HCEC 1CT (cell line): ENCODE measurements at regions not wholly inside any gene's neighbourhood (a gene's known extent, or its start where the extent isn't known, plus 50 kb on each side); places are given as distances from the start of the nearest gene placed in this dataset.

ENCODE experiments used
- DNase-seq: peaks from one replicate; pipeline ENCODE4 v3.0.0-alpha.2; 2017

DNA sequence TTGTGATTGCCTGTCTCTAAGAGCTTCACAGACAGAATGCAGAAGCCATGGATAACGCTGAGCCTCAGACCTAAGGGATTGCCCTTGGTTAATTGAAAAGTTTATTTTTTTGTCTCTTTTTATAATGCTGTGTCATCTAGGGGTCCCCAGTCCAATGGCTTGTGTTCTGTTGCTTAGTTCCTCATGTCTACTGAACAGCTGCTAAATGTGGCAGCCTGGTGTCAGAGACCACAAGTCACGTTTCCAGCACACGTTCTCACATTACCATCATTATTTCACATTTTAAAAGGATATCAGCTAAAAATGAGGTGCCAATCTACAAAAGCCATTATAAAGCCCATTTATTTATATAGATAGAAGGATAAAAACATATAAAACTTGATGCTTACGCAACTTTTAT is 1362.0 kb downstream of the PCDH9 start:
- no peak for DNase-seq

DNA sequence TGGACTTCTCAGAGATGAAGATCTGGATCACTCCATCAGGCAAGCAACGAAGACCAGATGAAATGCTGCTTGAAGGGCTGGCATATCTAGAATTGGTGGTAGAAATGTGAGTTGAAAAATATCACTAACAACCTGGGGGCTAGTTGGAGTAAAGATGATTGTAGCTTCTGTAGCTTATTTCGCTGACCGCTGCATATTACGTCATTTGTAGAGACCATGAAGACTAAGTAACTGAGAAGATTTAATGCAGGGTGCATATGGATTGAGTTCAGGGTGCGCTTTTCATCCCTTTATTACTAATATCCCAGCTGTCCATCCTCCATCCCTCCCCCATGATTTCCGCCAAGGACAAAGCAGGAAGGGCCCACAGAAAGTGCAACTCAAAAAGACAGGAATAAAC is 1364.0 kb downstream of the PCDH9 start:
- no peak for DNase-seq

DNA sequence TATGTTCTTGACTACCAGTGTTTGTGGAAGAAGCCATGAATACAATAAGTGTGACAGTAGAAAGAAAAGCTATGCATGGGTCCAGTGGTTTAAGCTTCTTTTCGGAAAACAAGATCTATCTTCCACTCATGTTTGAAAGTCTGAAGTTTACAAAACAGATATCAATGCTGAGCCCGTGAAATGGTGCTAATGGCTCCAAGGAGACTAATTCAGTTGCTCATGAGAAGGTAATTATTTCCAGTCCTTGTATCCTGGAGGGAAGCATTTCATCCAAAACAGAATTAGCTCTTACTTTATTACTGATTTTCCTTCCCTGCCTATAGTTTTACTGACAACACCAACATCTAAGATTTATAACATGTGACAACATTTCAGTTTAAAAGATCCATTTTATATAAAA is 1364.9 kb downstream of the PCDH9 start:
- DNase-seq = no peak

- no peak for DNase-seq
Measured at GRCh38 chr13:65864039-65864438, 1366.1 kb downstream of the PCDH9 start.

GRCh38 chr13:65860306-65860705 is 1369.8 kb downstream of the PCDH9 start:
- no peak for DNase-seq

DNA sequence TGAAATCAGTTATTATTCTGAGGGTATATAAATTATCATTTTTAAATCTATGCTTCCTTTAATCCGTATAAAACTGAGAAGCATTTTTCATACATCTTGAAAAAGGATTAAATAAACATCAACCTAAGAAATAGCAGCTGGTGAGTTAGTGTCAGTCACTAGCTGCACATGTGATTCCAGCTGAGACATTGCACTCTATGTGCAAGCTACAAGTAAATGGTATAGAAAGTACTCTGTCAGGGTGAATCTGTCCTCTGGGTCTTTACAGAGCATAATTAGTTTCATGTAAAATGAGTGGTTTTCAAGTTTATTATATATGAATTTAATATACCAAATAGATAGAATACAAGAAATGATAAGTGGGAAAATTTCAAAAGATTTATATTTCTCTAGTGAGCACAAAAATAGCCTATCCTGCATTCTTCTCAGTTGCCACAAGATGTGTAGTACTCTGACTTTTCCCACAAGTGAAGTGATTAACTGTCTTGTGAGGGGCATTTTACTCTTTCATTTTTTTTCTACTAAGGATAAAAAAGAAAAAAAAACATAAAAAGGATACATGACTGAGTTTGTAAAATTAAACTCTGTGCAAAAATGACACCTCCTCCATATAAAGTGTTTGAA is 1372.1 kb downstream of the PCDH9 start:
- peak; percentile 7 for DNase-seq

- DNase-seq = peak; percentile 78
Measured at GRCh38 chr13:65856431-65856830, 1373.7 kb downstream of the PCDH9 start.

GRCh38 chr13:65855242-65855805 is 1374.8 kb downstream of the PCDH9 start:
- DNase-seq = peak; percentile 16

GRCh38 chr13:65854431-65854830 is 1375.7 kb downstream of the PCDH9 start:
- no peak for DNase-seq

GRCh38 chr13:65844266-65844841 is 1385.8 kb downstream of the PCDH9 start:
- DNase-seq = no peak

DNA sequence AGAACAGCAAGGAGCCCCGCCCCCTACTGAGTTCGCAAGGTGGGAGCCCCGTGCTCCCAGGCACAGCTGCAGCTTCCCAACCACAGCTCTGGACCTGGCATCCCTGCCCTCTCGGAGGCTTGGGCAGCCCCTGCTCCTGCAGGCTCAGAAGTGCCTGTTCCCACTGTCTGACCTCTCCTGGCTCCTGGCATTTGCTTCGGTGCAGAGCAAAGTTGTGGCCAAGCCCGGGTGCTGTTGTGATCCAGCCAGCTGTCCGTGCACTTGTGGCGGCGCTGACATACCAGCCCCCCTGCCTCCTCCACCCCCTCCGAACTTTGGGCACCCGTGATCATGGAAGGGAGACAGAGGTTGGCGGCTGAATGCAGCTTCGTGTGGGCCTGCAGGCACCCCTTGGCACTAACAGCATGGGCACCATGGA is 1386.8 kb downstream of the PCDH9 start:
- DNase-seq = no peak

- no peak for DNase-seq
Measured at GRCh38 chr13:65841156-65841555, 1389.0 kb downstream of the PCDH9 start.

- no peak for DNase-seq
Measured at GRCh38 chr13:65836066-65836465, 1394.1 kb downstream of the PCDH9 start.

- DNase-seq = no peak
Measured at GRCh38 chr13:65834897-65835296, 1395.2 kb downstream of the PCDH9 start.

DNA sequence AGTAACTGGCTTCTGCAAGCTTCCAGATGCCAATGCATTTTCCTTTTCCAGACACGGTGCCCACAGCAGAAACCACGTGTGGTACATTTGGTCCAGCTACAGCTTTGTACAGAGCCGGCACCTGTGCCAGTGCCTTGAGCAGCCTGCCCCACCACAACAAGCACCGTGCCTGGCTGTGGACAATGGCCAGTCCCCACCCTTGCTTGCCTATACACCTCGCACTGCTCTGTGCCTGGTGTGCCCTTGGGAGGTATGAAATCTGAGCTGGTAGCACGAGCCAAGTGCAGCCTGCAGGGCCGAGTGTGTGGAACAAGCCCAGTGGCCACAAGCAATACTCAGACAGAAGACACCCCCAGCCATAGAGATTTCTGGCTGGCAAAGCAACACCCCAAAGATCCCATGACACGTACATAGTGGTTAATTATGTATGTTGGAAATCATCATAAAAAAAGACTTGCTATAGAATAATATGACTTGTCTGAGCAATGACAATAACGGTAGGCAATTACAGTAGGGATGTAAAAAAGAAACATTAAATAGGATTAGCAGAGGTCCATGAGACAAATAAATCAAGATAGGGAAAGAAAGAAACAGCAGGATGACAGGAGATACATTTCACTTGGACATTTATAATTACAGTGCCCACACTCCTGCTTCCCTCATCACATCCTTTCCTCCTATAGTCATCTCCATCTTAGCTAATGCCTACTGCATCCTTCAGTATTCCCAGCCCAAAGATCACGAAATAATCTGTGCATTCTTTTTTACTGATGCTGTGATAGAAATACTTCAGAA is 1399.5 kb downstream of the PCDH9 start:
- DNase-seq = no peak

GRCh38 chr13:65829241-65830008 is 1400.7 kb downstream of the PCDH9 start:
- no peak for DNase-seq

DNA sequence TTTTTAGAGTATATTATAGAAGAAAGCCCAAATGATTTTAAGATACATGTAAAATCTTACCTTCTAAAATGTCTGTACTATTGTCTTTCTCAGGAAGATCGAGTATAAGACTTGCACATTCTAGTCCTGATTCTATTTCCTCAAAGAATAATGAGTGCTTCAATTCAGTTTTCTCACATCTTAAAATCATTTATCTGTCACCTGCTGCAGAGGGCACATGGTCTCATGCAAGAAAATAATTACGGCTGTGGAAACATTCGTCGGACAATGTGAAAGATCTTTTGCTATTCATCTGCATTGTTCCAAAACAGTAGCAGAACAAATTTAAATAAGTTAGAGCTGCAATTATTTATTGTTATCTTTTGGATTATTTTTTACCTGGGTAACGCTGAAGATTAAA is 1403.5 kb downstream of the PCDH9 start:
- DNase-seq = no peak

DNA sequence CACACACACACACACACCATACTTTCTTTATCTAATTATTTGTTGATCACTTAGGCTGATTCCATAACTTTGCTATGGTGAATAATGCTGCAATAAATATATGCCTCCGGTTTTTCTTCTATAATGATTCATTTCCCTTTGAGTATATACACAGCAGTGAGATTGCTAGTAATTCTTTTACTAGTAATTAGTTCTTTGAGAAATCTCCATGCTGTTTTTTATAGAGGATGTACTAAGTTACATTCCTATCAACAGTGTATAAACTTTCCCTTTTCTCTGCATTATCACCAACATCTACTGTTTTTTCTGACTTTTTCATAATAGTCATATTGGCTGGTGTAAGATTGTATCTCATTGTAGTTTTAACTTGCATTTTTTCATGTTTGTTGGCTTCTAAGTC is 1405.1 kb downstream of the PCDH9 start:
- no peak for DNase-seq

GRCh38 chr13:65808061-65808460 is 1422.1 kb downstream of the PCDH9 start:
- DNase-seq = no peak

DNA sequence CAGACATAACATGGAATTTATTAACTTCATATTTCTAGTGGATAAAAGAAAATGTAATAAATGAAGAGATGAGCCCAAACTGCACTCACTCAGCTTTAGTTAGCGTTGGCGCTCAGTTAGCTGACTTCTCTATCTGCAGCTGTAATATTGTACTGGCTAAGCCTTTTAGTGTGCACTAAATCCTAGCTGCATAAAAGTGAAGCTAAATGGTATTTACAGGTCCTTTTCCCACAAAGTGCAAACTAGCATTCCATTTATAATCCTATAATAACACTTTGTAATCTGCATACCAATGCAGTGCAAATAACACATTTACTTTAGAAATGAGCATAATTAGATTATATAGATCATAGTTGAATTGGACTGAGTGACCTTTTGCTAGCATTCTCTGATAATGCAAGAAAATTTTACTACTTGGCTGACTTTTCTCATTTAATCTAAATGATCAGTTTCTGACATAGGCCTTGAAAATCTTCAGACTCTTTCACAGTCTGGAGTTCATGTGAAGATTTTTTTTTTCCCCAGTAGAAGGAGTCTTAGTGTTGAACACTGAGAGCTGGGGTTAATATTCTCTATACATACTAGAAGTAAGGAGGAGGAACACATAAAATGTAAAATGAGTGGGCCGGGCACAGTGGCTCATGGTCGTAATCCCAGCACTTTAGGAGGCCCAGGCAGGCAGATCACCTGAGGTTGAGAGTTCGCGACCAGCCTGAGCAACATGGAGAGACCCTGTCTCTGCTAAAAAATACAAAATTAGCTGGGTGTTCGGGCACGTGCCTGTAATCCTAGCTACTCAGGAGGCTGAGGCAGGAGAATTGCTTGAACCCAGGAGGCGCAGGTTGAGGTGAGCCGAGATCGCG is 1426.4 kb downstream of the PCDH9 start:
- DNase-seq = no peak

DNA sequence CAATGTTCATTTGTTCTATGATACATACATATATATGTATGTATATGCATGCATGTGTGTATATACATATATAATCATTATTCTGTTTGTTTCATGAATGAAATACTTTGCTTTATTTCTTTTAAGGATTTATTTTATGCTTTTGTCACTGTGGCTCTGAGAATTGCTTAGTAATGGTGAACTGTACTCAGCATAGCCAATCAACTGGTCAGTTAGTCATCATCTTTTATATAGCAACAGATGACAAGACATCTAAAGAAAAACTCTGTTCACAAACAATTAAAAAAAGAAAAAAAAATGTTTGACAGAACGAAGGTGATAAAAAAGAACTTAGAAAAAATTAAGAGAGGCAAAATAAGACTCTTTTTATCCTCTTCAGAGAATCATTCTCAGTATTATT is 1440.3 kb downstream of the PCDH9 start:
- peak; percentile 26 for DNase-seq

DNA sequence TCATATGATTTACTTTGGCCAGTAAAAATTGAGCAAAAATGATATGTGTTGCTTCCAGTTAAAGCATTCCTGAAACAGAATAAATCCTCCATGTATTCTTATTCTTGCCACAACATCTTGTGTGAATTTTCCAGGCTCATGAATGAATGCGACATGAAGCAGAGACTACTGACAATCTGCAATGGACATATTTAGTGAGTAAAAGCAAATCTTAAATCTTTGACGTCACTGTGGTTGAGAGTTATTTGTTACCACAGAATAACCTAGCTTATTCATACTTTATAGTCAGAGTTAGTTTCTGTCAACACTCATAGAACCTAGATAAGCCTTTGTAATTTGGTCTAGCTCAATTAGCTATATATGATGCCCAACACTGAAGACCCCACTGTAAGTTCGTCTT is 1443.1 kb downstream of the PCDH9 start:
- DNase-seq = no peak
